PC-9 (cell line): ENCODE measurements at regions not wholly inside any gene's neighbourhood (a gene's known extent, or its start where the extent isn't known, plus 50 kb on each side); places are given as distances from the start of the nearest gene placed in this dataset.

ENCODE experiments used
- BruUV-seq: library from RNA; stranded (reverse); fragments of 400-500 nt; replicated peaks from 2 replicates; lab custom pipeline; 2021; lab: Mats Ljungman, UMichigan
- CTCF ChIA-PET: fragments of 300-600 bp; sonication (Branson Sonifier 250); formaldehyde crosslinking; loops from one replicate; lab custom pipeline; 2022; ENCODE audit warnings: antibody characterized with exemption; lab: Charles Lee
- POLR2A ChIA-PET: fragments of 300-600 bp; sonication (Branson Sonifier 250); formaldehyde crosslinking; loops from one replicate; lab custom pipeline; 2022; ENCODE audit warnings: antibody characterized with exemption; ENCODE audit not compliant: unreplicated experiment; lab: Charles Lee
- DNase-seq, 2 experiments: peaks; one replicate each; pipeline versions ENCODE4 v3.0.0 to v3.0.0-alpha.2; 2015 to 2022; ENCODE audit warnings: mixed read lengths in 1 of 2
- H2AFZ ChIP-seq: fragments of 200-600 bp; sonication (generic); 2 replicates; pipeline ENCODE4 v1.8.1; 2017; ENCODE audit warnings: antibody characterized with exemption
- H3F3A ChIP-seq: fragments of 200-600 bp; sonication (generic); 2 replicates; pipeline ENCODE4 v1.8.1; 2017; ENCODE audit warnings: antibody characterized with exemption, mild to moderate bottlenecking, low read depth; ENCODE audit not compliant: insufficient read depth
- H3K27ac ChIP-seq: fragments of 200-600 bp; sonication (generic); 2 replicates; pipeline ENCODE4 v1.6.1; 2016; ENCODE audit warnings: mixed run types
- H3K27me3 ChIP-seq: fragments of 200-600 bp; sonication (generic); 2 replicates; pipeline ENCODE4 v1.6.1; 2016; ENCODE audit warnings: low read depth, mixed run types; ENCODE audit not compliant: insufficient read depth
- H3K36me3 ChIP-seq: fragments of 200-600 bp; sonication (generic); 2 replicates; pipeline ENCODE4 v1.6.1; 2016; ENCODE audit warnings: low read depth, mixed run types
- H3K4me1 ChIP-seq: fragments of 200-600 bp; sonication (generic); replicated peaks from 2 replicates; pipeline ENCODE4 v1.6.1; 2016; ENCODE audit warnings: mixed run types; ENCODE audit not compliant: insufficient read depth
- H3K4me2 ChIP-seq: fragments of 200-600 bp; sonication (generic); 2 replicates; pipeline ENCODE4 v1.6.1; 2017; ENCODE audit warnings: mixed run types
- H3K4me3 ChIP-seq: fragments of 200-600 bp; sonication (generic); 2 replicates; pipeline ENCODE4 v1.6.1; 2016; ENCODE audit warnings: mixed run types
- H3K79me2 ChIP-seq: fragments of 200-600 bp; sonication (generic); 2 replicates; pipeline ENCODE4 v1.6.1; 2017; ENCODE audit warnings: low read depth, mixed run types
- H3K9me2 ChIP-seq: fragments of 200-600 bp; sonication (generic); 2 replicates; pipeline ENCODE4 v1.8.1; 2017; ENCODE audit warnings: mild to moderate bottlenecking; ENCODE audit not compliant: insufficient read depth
- H3K9me3 ChIP-seq: fragments of 200-600 bp; sonication (generic); 2 replicates; pipeline ENCODE4 v1.8.1; 2016; ENCODE audit warnings: low read depth; ENCODE audit not compliant: insufficient read depth
- H4K20me1 ChIP-seq: fragments of 200-600 bp; sonication (generic); 2 replicates; pipeline ENCODE4 v1.8.1; 2017; ENCODE audit not compliant: insufficient read depth
- CTCF ChIP-seq: fragments of 200-600 bp; sonication (generic); conservative IDR thresholded peaks from 2 replicates; pipeline ENCODE4 v1.6.1; 2017; ENCODE audit warnings: mixed run types, antibody characterized with exemption, mild to moderate bottlenecking, moderate library complexity
- EZH2 ChIP-seq: fragments of 200-600 bp; sonication (generic); IDR thresholded peaks from 2 replicates; pipeline ENCODE4 v1.8.0; 2017; ENCODE audit warnings: antibody characterized with exemption, low read depth
- intact Hi-C: fragments of 100-400 bp; cut with micrococcal nuclease; formaldehyde crosslinking; loops from one replicate; pipeline ENCODE4 v1.10.0; 2022; ENCODE audit not compliant: unreplicated experiment

GRCh38 chr12:81811778-81812125 lies 52.6 kb upstream of the PPFIA2 start:
- Histone ChIP-seq H3K27ac (no peak overlapping the region), H3K79me2 (no peaks in the 10 kb centered on the region), H3K4me2 (no peak overlapping the region), H3F3A (no peaks in the 10 kb centered on the region), H4K20me1 (no peaks in the 10 kb centered on the region), H3K36me3 (no peaks in the 10 kb centered on the region), H3K4me3 (no peak overlapping the region), H3K9me2 (no peaks in the 10 kb centered on the region), H3K27me3 (no peaks in the 10 kb centered on the region), H3K9me3 (no peaks in the 10 kb centered on the region), H3K4me1 (no peaks in the 10 kb centered on the region), H2AFZ (no peak overlapping the region)
- no peak for TF ChIP-seq CTCF
- intact Hi-C loops = no loop called here
- CTCF ChIA-PET = no interaction called here
- BruUV-seq = no TSS peak
- DNase-seq = no peak
- POLR2A ChIA-PET = no interaction called here

- no peak for TF ChIP-seq CTCF
- no peak for TF ChIP-seq EZH2
- H3K27ac ChIP-seq = no peak overlapping the region
- DNase-seq = no peak
- no peaks in the 10 kb centered on the region for H3K27me3 ChIP-seq
- H4K20me1 ChIP-seq = no peaks in the 10 kb centered on the region
- no TSS peak for BruUV-seq
- H2AFZ ChIP-seq = no peak overlapping the region
- ChIA-PET CTCF (no interaction called here), POLR2A (no interaction called here)
- no peak overlapping the region for H3K4me3 ChIP-seq
- intact Hi-C loops = no loop called here
- H3K79me2 ChIP-seq = no peaks in the 10 kb centered on the region
- no peaks in the 10 kb centered on the region for H3F3A ChIP-seq
- H3K9me2 ChIP-seq = no peaks in the 10 kb centered on the region
- no peaks in the 10 kb centered on the region for H3K9me3 ChIP-seq
- H3K36me3 ChIP-seq = no peaks in the 10 kb centered on the region
- H3K4me2 ChIP-seq = no peak overlapping the region
- no peaks in the 10 kb centered on the region for H3K4me1 ChIP-seq
Measured at GRCh38 chr12:81811061-81811777, 52.1 kb upstream of the PPFIA2 start.

- CTCF ChIA-PET = no interaction called here
- BruUV-seq = no TSS peak
- Histone ChIP-seq H3K27me3 (no peaks in the 10 kb centered on the region), H3F3A (no peaks in the 10 kb centered on the region), H3K9me2 (no peaks in the 10 kb centered on the region), H2AFZ (0 out of 2 replicates have a peak overlapping the region, but pooled peaks have one; percentile 60), H4K20me1 (no peaks in the 10 kb centered on the region), H3K4me1 (no peaks in the 10 kb centered on the region), H3K27ac (no peak overlapping the region), H3K36me3 (no peaks in the 10 kb centered on the region), H3K79me2 (no peaks in the 10 kb centered on the region), H3K4me2 (no peak overlapping the region), H3K4me3 (no peak overlapping the region), H3K9me3 (no peaks in the 10 kb centered on the region)
- POLR2A ChIA-PET = no interaction called here
- no peak for TF ChIP-seq EZH2
- TF ChIP-seq CTCF = no peak
- no peak for DNase-seq
- intact Hi-C loops = no loop called here
Measured at GRCh38 chr12:81809829-81810595, 50.9 kb upstream of the PPFIA2 start.
